WI38 (cell line): ENCODE measurements at regions not wholly inside any gene's neighbourhood (a gene's known extent, or its start where the extent isn't known, plus 50 kb on each side); places are given as distances from the start of the nearest gene placed in this dataset.

Experiments used
- H3K4me3 ChIP-seq: 2 replicates; pipeline ENCODE4 v1.5.1; 2011; ENCODE audit warnings: low read depth, mild to moderate bottlenecking, control low read depth, low read length
- CTCF ChIP-seq: IDR thresholded peaks from 2 replicates; pipeline ENCODE4 v1.5.1; 2012; ENCODE audit warnings: low read depth, mild to moderate bottlenecking, control low read depth, low read length

- H3K4me3 ChIP-seq = no peak overlapping the region
- TF ChIP-seq CTCF = no peak
Measured at GRCh38 chr2:47276061-47276460, 93.0 kb upstream of the EPCAM start.

- 0 out of 2 replicates have a peak, but pooled peaks have one; percentile 23 for TF ChIP-seq CTCF
- H3K4me3 ChIP-seq = no peak overlapping the region
Measured at GRCh38 chr2:47274054-47274782, 94.9 kb upstream of the EPCAM start.

- no peak for TF ChIP-seq CTCF
- H3K4me3 ChIP-seq = no peak overlapping the region
Measured at GRCh38 chr2:47272905-47273758, 96.0 kb upstream of the EPCAM start.

- peak; percentile 94 for TF ChIP-seq CTCF
- H3K4me3 ChIP-seq = no peak overlapping the region
Measured at GRCh38 chr2:47272031-47272864, 95.9 kb upstream of the CALM2 start.

GRCh38 chr2:47271054-47272000 lies 95.0 kb upstream of the CALM2 start:
- no peak for TF ChIP-seq CTCF
- H3K4me3 ChIP-seq = no peak overlapping the region

- TF ChIP-seq CTCF = no peak
- no peak overlapping the region for H3K4me3 ChIP-seq
Measured at GRCh38 chr2:47270421-47270820, 94.1 kb upstream of the CALM2 start.
